ENCODE measurements at regions not wholly inside any gene's neighbourhood (a gene's known extent, or its start where the extent isn't known, plus 50 kb on each side); places are given as distances from the start of the nearest gene placed in this dataset.

- ChIA-PET POLR2A (no interaction called here), CTCF (no interaction called here)
- TF ChIP-seq, protein P1, sequence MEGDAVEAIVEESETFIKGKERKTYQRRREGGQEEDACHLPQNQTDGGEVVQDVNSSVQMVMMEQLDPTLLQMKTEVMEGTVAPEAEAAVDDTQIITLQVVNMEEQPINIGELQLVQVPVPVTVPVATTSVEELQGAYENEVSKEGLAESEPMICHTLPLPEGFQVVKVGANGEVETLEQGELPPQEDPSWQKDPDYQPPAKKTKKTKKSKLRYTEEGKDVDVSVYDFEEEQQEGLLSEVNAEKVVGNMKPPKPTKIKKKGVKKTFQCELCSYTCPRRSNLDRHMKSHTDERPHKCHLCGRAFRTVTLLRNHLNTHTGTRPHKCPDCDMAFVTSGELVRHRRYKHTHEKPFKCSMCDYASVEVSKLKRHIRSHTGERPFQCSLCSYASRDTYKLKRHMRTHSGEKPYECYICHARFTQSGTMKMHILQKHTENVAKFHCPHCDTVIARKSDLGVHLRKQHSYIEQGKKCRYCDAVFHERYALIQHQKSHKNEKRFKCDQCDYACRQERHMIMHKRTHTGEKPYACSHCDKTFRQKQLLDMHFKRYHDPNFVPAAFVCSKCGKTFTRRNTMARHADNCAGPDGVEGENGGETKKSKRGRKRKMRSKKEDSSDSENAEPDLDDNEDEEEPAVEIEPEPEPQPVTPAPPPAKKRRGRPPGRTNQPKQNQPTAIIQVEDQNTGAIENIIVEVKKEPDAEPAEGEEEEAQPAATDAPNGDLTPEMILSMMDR (IDR thresholded peaks at IDR 0.05; ENCODE audit: insufficient read depth, low read depth, low read length): no peak
These were observed 467.2 kb downstream of the TFAP2B start for GRCh38 chr6:51285876-51286275.

DNA sequence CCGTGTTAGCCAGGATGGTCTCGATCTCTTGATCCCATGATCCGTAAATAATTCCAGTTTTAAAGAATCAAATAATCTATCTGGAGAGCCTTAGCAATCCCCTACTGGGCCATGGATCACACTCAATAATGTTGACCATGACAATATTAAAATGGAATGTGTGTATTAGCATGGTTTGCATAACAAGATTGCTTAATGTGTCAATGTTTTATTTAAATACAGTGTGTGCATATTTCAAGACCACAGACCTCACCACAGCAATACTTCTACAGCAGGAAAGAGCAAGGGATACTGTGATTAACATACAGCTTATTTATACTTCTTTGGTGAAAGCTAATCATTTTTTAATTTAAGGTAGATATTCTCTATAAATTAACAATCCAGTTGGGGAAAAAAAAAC, 470.4 kb downstream of the TFAP2B start:
- H3K36me3 ChIP-seq (ENCODE audit: control insufficient read depth, insufficient read depth, low read length): no peaks in the 10 kb centered on the region
- no peak overlapping the region for H3K4me3 ChIP-seq (ENCODE audit: low read depth, low read length)
- no peaks in the 10 kb centered on the region for H3K27me3 ChIP-seq (ENCODE audit: control insufficient read depth, insufficient read depth, low read length)
- DNase-seq (ENCODE audit: low read depth): no peak
- TF ChIP-seq, protein P1 (IDR thresholded peaks at IDR 0.05; ENCODE audit: insufficient read depth, low read depth, low read length): no peak
- POLR2A ChIA-PET: no interaction called here
- CTCF ChIA-PET: no interaction called here

More at GRCh38 chr6:51285876-51286275, 467.2 kb downstream of the TFAP2B start:
- no peaks in the 10 kb centered on the region for H3K27me3 ChIP-seq (ENCODE audit: control insufficient read depth, insufficient read depth, low read length)
- no peak for DNase-seq (ENCODE audit: low read depth)
- H3K36me3 ChIP-seq (ENCODE audit: control insufficient read depth, insufficient read depth, low read length): no peaks in the 10 kb centered on the region
- no peak overlapping the region for H3K4me3 ChIP-seq (ENCODE audit: low read depth, low read length)

GRCh38 chr6:51292659-51293058, 474.0 kb downstream of the TFAP2B start:
- Histone ChIP-seq H3K36me3 (ENCODE audit: control insufficient read depth, insufficient read depth, low read length) (no peaks in the 10 kb centered on the region), H3K4me3 (ENCODE audit: low read depth, low read length) (no peak overlapping the region), H3K27me3 (ENCODE audit: control insufficient read depth, insufficient read depth, low read length) (no peaks in the 10 kb centered on the region)
- ChIA-PET CTCF (no interaction called here), POLR2A (no interaction called here)
- TF ChIP-seq, protein P1 (IDR thresholded peaks at IDR 0.05; ENCODE audit: insufficient read depth, low read depth, low read length): no peak
- DNase-seq (ENCODE audit: low read depth): no peak

DNA sequence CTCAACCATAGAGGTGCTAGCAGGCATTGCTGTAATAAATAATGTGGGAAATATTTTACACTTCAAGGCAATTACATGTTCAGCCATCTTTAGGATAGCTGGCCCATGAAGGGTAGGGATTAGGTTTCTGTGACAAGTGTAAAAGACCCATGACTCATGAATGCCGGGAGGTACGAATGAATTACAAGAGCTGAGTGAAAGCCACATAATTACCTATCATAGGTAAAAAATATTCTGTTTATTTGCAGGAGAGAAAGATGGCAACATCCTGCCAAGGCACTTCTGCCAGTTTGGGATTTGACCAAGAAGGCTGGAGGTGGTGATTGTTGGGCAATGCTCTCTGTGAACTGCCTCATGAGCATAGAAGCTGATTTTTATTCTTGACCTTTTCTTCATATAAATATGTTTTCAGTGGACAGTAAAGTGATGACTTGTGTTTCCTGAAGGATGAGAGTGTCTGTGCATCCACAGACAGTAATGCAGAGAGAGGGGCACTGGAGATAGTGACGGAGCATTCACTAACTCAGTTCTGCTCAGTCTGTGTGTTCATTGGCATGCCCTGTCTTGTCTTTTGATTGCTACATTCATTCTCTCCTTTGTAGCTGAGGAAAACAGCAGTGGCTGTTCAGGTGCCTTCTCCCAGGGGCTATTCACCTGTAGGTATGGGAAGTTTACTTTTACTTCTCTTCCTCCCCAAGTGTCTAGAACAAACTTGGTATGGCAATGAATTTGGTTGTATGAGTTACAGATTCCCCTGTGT, 481.1 kb downstream of the TFAP2B start:
- POLR2A ChIA-PET: no interaction called here
- TF ChIP-seq, protein P1 (IDR thresholded peaks at IDR 0.05; ENCODE audit: insufficient read depth, low read depth, low read length): no peak
- Histone ChIP-seq H3K36me3 (ENCODE audit: control insufficient read depth, insufficient read depth, low read length) (no peaks in the 10 kb centered on the region), H3K4me3 (ENCODE audit: low read depth, low read length) (no peak overlapping the region), H3K27me3 (ENCODE audit: control insufficient read depth, insufficient read depth, low read length) (no peaks in the 10 kb centered on the region)
- CTCF ChIA-PET: no interaction called here
- DNase-seq (ENCODE audit: low read depth): no peak

GRCh38 chr6:51300510-51300909, 481.8 kb downstream of the TFAP2B start:
- POLR2A ChIA-PET: no interaction called here
- H3K36me3 ChIP-seq (ENCODE audit: control insufficient read depth, insufficient read depth, low read length): no peaks in the 10 kb centered on the region
- no peak overlapping the region for H3K4me3 ChIP-seq (ENCODE audit: low read depth, low read length)
- no peaks in the 10 kb centered on the region for H3K27me3 ChIP-seq (ENCODE audit: control insufficient read depth, insufficient read depth, low read length)
- TF ChIP-seq, protein P1 (IDR thresholded peaks at IDR 0.05; ENCODE audit: insufficient read depth, low read depth, low read length): no peak
- no peak for DNase-seq (ENCODE audit: low read depth)
- CTCF ChIA-PET: no interaction called here

All from BJ (cell line).